Keratinocyte (primary cell): ENCODE measurements at regions not wholly inside any gene's neighbourhood (a gene's known extent, or its start where the extent isn't known, plus 50 kb on each side); places are given as distances from the start of the nearest gene placed in this dataset.

Source experiments
- DNase-seq: peaks from one replicate; pipeline ENCODE4 v3.0.0-alpha.2; 2011; ENCODE audit warnings: low read depth, missing footprints, low spot score
- FAIRE-seq: peaks from 2 replicates; lab custom pipeline; 2011; peaks lifted over from hg19 to GRCh38; lab: Jason Lieb, UNC
- H2AFZ ChIP-seq: 2 replicates; pipeline ENCODE4 v1.6.0; 2012; ENCODE audit warnings: low read length, control low read depth, inconsistent platforms; ENCODE audit not compliant: control insufficient read depth
- H3K27ac ChIP-seq: 2 replicates; pipeline ENCODE4 v1.5.1; 2011; ENCODE audit warnings: low read length; ENCODE audit not compliant: control insufficient read depth, insufficient read depth
- H3K27me3 ChIP-seq: 3 replicates; pipeline ENCODE4 v1.6.0; 2011; ENCODE audit warnings: low read length; ENCODE audit not compliant: control insufficient read depth, insufficient read depth; ENCODE audit errors: extremely low read depth
- H3K36me3 ChIP-seq, 2 experiments: 2 replicates in 1 of 2; 3 replicates in 1 of 2; pipeline ENCODE4 v1.5.1; 2011; ENCODE audit warnings: low read length in 2 of 2, mild to moderate bottlenecking in 1 of 2; ENCODE audit not compliant: control insufficient read depth in 2 of 2, insufficient read depth in 2 of 2; ENCODE audit errors: extremely low read depth in 1 of 2
- H3K4me1 ChIP-seq: 3 replicates; pipeline ENCODE4 v1.5.1; 2011; ENCODE audit warnings: low read length; ENCODE audit not compliant: control insufficient read depth, insufficient read depth; ENCODE audit errors: extremely low read depth
- H3K4me2 ChIP-seq: 3 replicates; pipeline ENCODE4 v1.6.0; 2011; ENCODE audit warnings: low read depth, low read length; ENCODE audit not compliant: control insufficient read depth, insufficient read depth; ENCODE audit errors: extremely low read depth
- H3K4me3 ChIP-seq, 3 experiments: fragments of 200-600 bp in 1 of 3; sonication (generic) in 1 of 3; 2 replicates in 2 of 3; 3 replicates in 1 of 3; pipeline ENCODE4 v1.5.1; 2011 to 2016; ENCODE audit warnings: low read length in 3 of 3, mild to moderate bottlenecking in 3 of 3, control low read depth in 2 of 3, inconsistent platforms in 1 of 3, low read depth in 1 of 3, mixed read lengths in 1 of 3, mixed run types in 1 of 3, moderate library complexity in 1 of 3; ENCODE audit not compliant: control insufficient read depth in 2 of 3, insufficient read depth in 2 of 3; ENCODE audit errors: extremely low read depth in 1 of 3
- H3K79me2 ChIP-seq: 2 replicates; pipeline ENCODE4 v1.6.0; 2012; ENCODE audit warnings: low read length; ENCODE audit not compliant: control insufficient read depth, insufficient read depth
- H3K9ac ChIP-seq: 3 replicates; pipeline ENCODE4 v1.6.0; 2011; ENCODE audit warnings: low read length; ENCODE audit not compliant: control insufficient read depth, insufficient read depth; ENCODE audit errors: extremely low read depth
- H3K9me1 ChIP-seq: 3 replicates; pipeline ENCODE4 v1.6.0; 2011; ENCODE audit warnings: low read length; ENCODE audit not compliant: control insufficient read depth, insufficient read depth; ENCODE audit errors: extremely low read depth
- H3K9me3 ChIP-seq: 2 replicates; pipeline ENCODE4 v1.5.1; 2012; ENCODE audit warnings: low read depth, low read length; ENCODE audit not compliant: control insufficient read depth
- H4K20me1 ChIP-seq: 3 replicates; pipeline ENCODE4 v1.6.0; 2011; ENCODE audit warnings: low read length; ENCODE audit not compliant: control insufficient read depth, insufficient read depth; ENCODE audit errors: extremely low read depth
- CTCF ChIP-seq, 3 experiments: IDR thresholded peaks in 1 of 3; conservative IDR thresholded peaks in 1 of 3; optimal IDR thresholded peaks in 1 of 3; 2 replicates in 2 of 3; 3 replicates in 1 of 3; pipeline versions ENCODE3 to v1.5.1; 2011; ENCODE audit warnings: low read length in 3 of 3, mild to moderate bottlenecking in 3 of 3, moderate library complexity in 2 of 3, control low read depth in 1 of 3, inconsistent platforms in 1 of 3; ENCODE audit not compliant: insufficient read depth in 2 of 3; ENCODE audit errors: extremely low read depth in 1 of 3
- EZH2 ChIP-seq: IDR thresholded peaks from one replicate; pipeline ENCODE4 v1.6.1; 2012; ENCODE audit warnings: inconsistent platforms, mild to moderate bottlenecking, low read length, moderate library complexity
- dilution Hi-C: fragments of 300-500 bp; cut with MboI; formaldehyde crosslinking; loops from one replicate; pipeline ENCODE4 v1.7.0; 2020; ENCODE audit warnings: low sequenced_read_pairs; ENCODE audit not compliant: extremely low pct_ligation_motif_present

DNA sequence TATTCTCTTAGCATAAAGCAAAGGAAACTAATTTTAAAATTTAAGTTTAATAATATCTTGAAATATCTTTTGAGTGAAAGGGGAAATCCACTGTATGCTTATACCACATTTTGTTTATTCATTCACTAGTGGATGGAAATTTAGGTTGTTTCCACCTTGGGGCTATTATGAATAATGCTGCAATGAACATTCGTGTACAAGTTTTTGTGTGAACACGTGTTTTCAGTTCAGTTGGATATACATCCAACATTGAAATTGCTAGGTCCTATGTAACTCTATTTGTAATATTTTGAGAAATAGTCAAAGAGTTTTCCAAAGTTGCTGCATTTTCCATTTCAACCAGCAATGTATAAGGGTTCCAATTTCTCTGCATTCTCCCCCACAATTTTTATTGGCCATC is 83.7 kb upstream of the ETV6 start:
- Histone ChIP-seq H2AFZ (no peak overlapping the region), H3K27me3 (no peaks in the 10 kb centered on the region), H3K36me3 (no peaks in the 10 kb centered on the region), H3K4me2 (no peak overlapping the region), H3K9me3 (no peaks in the 10 kb centered on the region), H3K79me2 (no peaks in the 10 kb centered on the region), H4K20me1 (no peaks in the 10 kb centered on the region), H3K9me1 (no peaks in the 10 kb centered on the region), H3K4me3 (no peak overlapping the region), H3K4me1 (no peaks in the 10 kb centered on the region), H3K9ac (no peak overlapping the region), H3K27ac (no peak overlapping the region)
- no peak for TF ChIP-seq EZH2
- no peak for TF ChIP-seq CTCF (optimal IDR thresholded peaks at IDR 0.05 in 1 of 3, IDR thresholded peaks at IDR 0.05 in 1 of 3, conservative IDR thresholded peaks at IDR 0.05 in 1 of 3; ENCODE audit: extremely low read depth in 1 of 3, insufficient read depth in 2 of 3, low read length in 3 of 3)
- DNase-seq: no peak
- dilution Hi-C loops: no loop called here
- no peak for FAIRE-seq

- FAIRE-seq (no peak), DNase-seq (no peak)
- no peaks in the 10 kb centered on the region for H3K9me3 ChIP-seq
- H3K4me2 ChIP-seq: no peak overlapping the region
- H3K9ac ChIP-seq: no peak overlapping the region
- no peaks in the 10 kb centered on the region for H3K27me3 ChIP-seq
- H3K79me2 ChIP-seq: no peaks in the 10 kb centered on the region
- no peak overlapping the region for H2AFZ ChIP-seq
- no peaks in the 10 kb centered on the region for H3K36me3 ChIP-seq
- no peaks in the 10 kb centered on the region for H4K20me1 ChIP-seq
- no peak overlapping the region for H3K27ac ChIP-seq
- no peaks in the 10 kb centered on the region for H3K4me1 ChIP-seq
- H3K9me1 ChIP-seq: no peaks in the 10 kb centered on the region
- dilution Hi-C loops: no loop called here
- H3K4me3 ChIP-seq: no peak overlapping the region
- TF ChIP-seq CTCF (optimal IDR thresholded peaks at IDR 0.05 in 1 of 3, IDR thresholded peaks at IDR 0.05 in 1 of 3, conservative IDR thresholded peaks at IDR 0.05 in 1 of 3; ENCODE audit: extremely low read depth in 1 of 3, insufficient read depth in 2 of 3, low read length in 3 of 3) (no peak), EZH2 (no peak)
These were observed 81.2 kb upstream of the ETV6 start for GRCh38 chr12:11568155-11568761.
